ENCODE measurements at regions not wholly inside any gene's neighbourhood (a gene's known extent, or its start where the extent isn't known, plus 50 kb on each side); places are given as distances from the start of the nearest gene placed in this dataset.
"Not testable (repeated sequence)": the region's sequence is repeated elsewhere in the genome, so short reads cannot be mapped to it uniquely, and the experiment has no call there.

- in situ Hi-C loops (cut with MboI; ENCODE audit: low sequenced_read_pairs) = no loop called here
Measured at GRCh38 chr12:47412601-47413236, 293.1 kb downstream of the RPAP3 start.

DNA sequence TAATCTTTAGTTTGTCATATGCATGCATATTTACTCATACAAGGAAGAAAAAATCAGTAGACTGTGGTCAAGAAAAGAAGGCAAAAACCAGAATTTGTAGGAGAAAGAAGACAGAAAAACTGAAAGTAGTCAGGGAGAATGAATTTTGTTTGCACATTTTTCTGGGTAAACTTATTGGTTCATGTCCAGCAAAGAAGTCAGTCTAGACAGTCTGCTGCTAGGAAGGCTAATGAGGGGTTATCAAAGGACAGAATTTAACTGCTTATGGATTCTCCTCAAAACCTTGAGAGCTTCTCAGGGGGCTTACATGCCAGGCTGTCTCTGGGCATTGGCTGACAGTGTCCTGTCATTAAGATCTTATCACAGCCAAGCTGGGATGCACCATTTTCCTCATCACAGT lies 293.9 kb downstream of the RPAP3 start:
- in situ Hi-C loops (cut with MboI; ENCODE audit: low sequenced_read_pairs) = no loop called here

- in situ Hi-C loops (cut with MboI; ENCODE audit: low sequenced_read_pairs) = no loop called here
Measured at GRCh38 chr12:47410862-47411261, 295.0 kb downstream of the RPAP3 start.

GRCh38 chr12:47410383-47410782 lies 295.4 kb downstream of the RPAP3 start:
- in situ Hi-C loops (cut with MboI; ENCODE audit: low sequenced_read_pairs) = no loop called here

DNA sequence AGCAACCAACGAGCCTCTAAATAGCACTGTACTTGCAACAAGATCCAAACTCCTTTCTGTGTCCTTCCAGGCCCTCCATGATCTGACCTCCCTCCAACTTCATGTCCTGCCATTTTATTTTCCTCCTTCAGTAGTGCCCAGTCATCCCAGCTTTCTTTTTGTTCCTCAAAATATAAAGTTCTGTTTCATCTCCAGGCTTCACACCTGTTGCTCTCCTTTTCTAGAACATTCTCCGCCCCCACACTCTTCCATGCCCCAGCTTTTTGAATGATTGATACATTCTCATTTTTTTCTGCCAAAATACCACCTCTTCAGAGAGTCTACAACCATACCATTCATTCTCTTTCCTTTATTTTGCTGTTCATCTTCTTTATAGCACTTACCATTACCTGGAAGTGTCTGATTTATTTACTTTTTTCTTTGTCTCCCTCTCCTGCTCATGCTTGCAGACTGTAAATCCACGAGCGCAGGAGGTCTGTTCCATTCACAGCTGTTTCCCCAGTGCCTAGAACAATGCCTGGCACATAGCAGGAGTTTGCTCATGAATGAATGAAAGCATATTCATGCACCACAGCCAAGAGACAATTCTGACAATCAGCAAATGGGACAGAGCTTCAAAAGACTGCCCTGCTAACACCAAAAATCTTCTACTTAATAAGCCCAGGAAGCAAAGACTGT lies 296.4 kb downstream of the RPAP3 start:
- in situ Hi-C loops (cut with MboI; ENCODE audit: low sequenced_read_pairs) = no loop called here

- in situ Hi-C loops (cut with MboI; ENCODE audit: low sequenced_read_pairs) = no loop called here
Measured at GRCh38 chr12:47408171-47408871, 297.5 kb downstream of the RPAP3 start.

DNA sequence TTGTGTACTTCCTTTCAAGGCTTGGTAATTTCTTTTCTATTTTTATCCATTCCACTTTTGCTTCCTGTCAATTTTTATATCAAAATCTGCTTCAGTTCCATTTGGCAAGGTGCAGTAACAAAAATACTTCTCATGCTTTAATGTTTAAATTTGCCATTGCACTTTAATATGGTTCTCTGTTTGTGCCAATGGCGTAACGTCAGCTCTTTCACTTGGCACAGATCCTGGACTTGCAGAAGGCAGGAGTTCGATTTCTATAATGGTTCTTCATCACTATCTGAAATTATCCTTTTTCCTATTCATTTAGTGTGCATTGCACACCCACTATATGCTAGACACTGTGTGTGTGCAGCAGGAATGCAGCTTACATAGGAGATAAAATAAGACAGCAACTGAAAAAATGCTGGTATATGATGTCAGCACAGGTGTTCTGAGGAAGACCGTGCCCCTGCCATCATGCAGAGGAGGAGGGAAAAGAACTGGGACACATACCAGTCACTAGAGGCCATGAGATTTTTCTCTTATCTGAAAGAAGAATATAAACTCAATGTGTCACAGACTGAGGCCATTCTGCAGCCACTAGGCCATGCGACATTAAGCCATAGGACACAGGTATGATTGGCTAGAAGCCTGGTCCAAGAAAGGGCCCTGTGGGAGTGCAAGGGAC lies 298.2 kb downstream of the RPAP3 start:
- in situ Hi-C loops (cut with MboI; ENCODE audit: low sequenced_read_pairs) = no loop called here

- in situ Hi-C loops (cut with MboI; ENCODE audit: low sequenced_read_pairs) = no loop called here
Measured at GRCh38 chr12:47403681-47404080, 302.1 kb downstream of the RPAP3 start.

GRCh38 chr12:47401196-47401595 lies 304.6 kb downstream of the RPAP3 start:
- in situ Hi-C loops (cut with MboI; ENCODE audit: low sequenced_read_pairs) = not testable (repeated sequence)

- in situ Hi-C loops (cut with MboI; ENCODE audit: low sequenced_read_pairs) = no loop called here
Measured at GRCh38 chr12:47400266-47400665, 305.6 kb downstream of the RPAP3 start.

GRCh38 chr12:47397664-47398281 lies 308.1 kb downstream of the RPAP3 start:
- in situ Hi-C loops (cut with MboI; ENCODE audit: low sequenced_read_pairs) = no loop called here

GRCh38 chr12:47396902-47397663 lies 308.7 kb downstream of the RPAP3 start:
- in situ Hi-C loops (cut with MboI; ENCODE audit: low sequenced_read_pairs) = no loop called here

GRCh38 chr12:47394070-47394469 lies 311.8 kb downstream of the RPAP3 start:
- in situ Hi-C loops (cut with MboI; ENCODE audit: low sequenced_read_pairs) = no loop called here

DNA sequence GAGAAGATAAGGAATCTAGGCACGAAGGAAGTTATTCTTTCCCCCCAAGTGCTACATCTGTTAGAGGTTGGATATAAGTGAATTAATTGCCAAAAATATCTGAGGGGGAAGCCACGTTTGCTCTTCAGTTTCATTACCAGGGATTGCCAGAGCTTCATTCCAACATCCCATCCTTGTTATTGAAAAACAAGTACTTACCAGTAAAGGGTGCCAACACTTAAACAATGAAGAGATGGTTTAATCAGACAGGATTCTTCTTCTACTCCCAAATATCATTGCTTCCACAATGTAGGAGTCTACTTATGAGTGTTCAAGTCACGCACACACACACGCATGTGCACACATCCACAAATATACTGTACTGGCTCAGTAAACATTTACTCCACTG lies 312.4 kb downstream of the RPAP3 start:
- in situ Hi-C loops (cut with MboI; ENCODE audit: low sequenced_read_pairs) = no loop called here

GRCh38 chr12:47391566-47391965 lies 311.8 kb upstream of the AMIGO2 start:
- in situ Hi-C loops (cut with MboI; ENCODE audit: low sequenced_read_pairs) = no loop called here

DNA sequence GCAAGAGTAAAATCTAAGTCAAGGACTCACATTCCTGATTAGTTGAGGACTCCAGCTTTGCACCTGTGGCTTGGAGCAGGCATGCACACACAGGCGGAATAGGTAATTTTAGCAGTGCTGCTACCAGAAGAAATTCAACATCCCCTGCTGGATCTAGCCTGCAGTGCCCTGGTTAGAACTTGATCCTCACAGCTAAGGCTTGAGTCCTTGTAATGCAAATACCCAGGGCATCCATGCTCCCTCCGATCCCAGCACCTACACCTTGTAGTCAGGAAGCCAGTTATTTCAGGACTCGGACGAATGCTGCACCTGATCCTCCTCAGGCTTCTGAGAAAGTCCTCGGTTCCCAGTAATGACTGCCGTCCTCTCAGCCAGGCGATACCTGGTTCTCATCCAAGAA lies 309.0 kb upstream of the AMIGO2 start:
- in situ Hi-C loops (cut with MboI; ENCODE audit: low sequenced_read_pairs) = no loop called here

GRCh38 chr12:47387994-47388393 lies 308.2 kb upstream of the AMIGO2 start:
- in situ Hi-C loops (cut with MboI; ENCODE audit: low sequenced_read_pairs) = no loop called here

- in situ Hi-C loops (cut with MboI; ENCODE audit: low sequenced_read_pairs) = no loop called here
Measured at GRCh38 chr12:47385653-47386052, 305.9 kb upstream of the AMIGO2 start.

GRCh38 chr12:47383942-47384341 lies 304.2 kb upstream of the AMIGO2 start:
- in situ Hi-C loops (cut with MboI; ENCODE audit: low sequenced_read_pairs) = no loop called here

- in situ Hi-C loops (cut with MboI; ENCODE audit: low sequenced_read_pairs) = no loop called here
Measured at GRCh38 chr12:47382305-47382704, 302.5 kb upstream of the AMIGO2 start.
